HG02852 (cell line): ENCODE measurements at regions not wholly inside any gene's neighbourhood (a gene's known extent, or its start where the extent isn't known, plus 50 kb on each side); places are given as distances from the start of the nearest gene placed in this dataset.
"Not testable (repeated sequence)": the region's sequence is repeated elsewhere in the genome, so short reads cannot be mapped to it uniquely, and the experiment has no call there.

Experiments
- ATAC-seq: cut with Tn5 transposase; IDR thresholded peaks from one replicate; pipeline ENCODE4 v1.9.1; 2021; ENCODE audit warnings: mild to moderate bottlenecking, moderate library complexity; ENCODE audit not compliant: unreplicated experiment

- ATAC-seq = no peak
Measured at GRCh38 chr22:22756109-22756508, 111.7 kb downstream of the GGTLC2 start.

DNA sequence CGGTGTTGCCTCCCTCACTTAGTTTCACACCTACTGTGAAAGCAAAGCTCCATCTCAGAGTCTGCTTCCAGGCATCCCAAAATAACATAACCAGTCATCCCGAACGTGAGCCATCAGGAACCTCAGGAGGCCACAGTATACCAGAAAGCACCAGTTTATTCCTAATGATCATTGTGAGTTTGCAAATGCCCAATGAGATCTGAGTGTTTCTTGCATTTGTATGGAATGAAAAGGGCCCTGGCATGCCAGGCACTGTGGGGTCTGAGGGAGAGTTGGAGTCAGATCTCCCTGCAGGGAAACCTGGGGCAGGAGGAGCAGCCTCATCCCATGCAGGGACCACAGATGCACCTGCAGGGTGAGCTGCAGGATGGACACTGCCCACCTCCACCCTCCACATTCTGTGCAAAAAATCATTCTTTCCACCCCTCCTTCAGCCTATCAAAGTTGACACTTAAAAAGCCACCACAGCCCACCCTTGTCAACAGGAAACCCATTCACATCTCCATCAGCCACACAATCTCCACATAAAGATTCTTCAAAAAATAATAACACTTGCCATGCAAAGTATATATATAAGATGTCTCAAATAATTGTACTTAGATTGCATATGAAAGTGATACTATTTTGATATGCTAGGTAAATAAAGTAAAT lies 112.3 kb downstream of the GGTLC2 start:
- not testable (repeated sequence) for ATAC-seq

GRCh38 chr22:22758101-22758807 lies 113.8 kb downstream of the GGTLC2 start:
- ATAC-seq = not testable (repeated sequence)

- ATAC-seq = no peak
Measured at GRCh38 chr22:22759371-22759770, 115.0 kb downstream of the GGTLC2 start.

- no peak for ATAC-seq
Measured at GRCh38 chr22:22759889-22760546, 115.6 kb downstream of the GGTLC2 start.

- ATAC-seq = no peak
Measured at GRCh38 chr22:22761606-22761962, 117.2 kb downstream of the GGTLC2 start.

- no peak for ATAC-seq
Measured at GRCh38 chr22:22761963-22762772, 117.8 kb downstream of the GGTLC2 start.

DNA sequence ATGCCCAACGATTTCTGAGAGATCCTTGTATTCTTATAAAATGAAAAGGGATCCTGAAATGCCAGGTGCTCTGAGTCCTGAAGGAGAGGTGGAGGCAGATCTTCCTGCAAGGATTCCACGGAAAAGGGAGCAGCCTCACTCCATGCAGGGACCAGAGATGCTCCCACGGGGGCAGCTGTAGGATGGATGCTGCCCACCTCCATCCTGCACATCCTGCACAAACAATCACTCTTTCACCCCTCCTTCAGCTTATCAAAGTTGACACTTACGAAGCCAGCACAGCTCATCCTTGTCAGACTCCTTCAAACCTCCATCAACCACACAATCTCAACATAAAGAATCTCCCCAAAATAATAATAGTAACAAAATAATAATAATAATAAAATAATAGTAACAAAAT lies 119.1 kb downstream of the GGTLC2 start:
- no peak for ATAC-seq

DNA sequence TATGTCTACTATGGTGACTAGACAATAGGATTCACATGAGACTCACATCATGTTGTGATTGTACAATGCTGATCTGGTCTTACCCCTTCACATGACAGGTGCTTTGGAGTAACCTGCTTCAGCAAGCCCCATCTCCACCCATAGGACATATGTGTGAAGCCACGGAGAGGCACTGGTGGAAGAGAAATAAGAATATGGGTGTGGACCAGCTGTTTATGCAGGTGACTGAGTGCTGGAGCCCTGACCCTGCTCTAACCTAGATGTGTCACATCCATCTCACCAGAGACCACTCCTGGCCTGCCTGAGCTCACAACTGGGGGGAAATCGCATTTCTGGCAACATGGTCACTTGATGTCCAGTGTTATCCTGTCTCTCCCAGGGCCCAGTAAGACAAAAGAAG lies 119.7 kb downstream of the GGTLC2 start:
- ATAC-seq = no peak

- ATAC-seq = no peak
Measured at GRCh38 chr22:22767876-22768602, 119.6 kb upstream of the IGLL5 start.

DNA sequence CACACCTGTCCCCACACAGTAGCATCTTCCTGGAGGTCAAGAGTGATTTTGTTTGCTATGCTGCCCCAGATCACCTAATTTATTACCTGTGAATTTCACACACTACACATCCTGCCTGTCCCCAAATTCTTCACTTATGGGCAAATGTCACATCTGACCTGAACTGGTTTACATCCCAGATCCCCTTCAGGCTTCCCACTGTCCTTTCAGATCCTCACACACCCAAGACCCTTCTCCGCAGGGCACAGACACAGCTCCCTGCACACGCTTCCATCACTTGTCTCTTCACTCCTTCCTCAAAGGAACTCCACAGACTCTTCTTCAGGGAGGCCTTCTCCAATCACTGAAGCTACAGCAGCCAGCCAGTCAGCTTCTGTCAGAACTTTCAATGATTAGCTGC lies 118.7 kb upstream of the IGLL5 start:
- no peak for ATAC-seq

- ATAC-seq = no peak
Measured at GRCh38 chr22:22769434-22770279, 118.0 kb upstream of the IGLL5 start.

DNA sequence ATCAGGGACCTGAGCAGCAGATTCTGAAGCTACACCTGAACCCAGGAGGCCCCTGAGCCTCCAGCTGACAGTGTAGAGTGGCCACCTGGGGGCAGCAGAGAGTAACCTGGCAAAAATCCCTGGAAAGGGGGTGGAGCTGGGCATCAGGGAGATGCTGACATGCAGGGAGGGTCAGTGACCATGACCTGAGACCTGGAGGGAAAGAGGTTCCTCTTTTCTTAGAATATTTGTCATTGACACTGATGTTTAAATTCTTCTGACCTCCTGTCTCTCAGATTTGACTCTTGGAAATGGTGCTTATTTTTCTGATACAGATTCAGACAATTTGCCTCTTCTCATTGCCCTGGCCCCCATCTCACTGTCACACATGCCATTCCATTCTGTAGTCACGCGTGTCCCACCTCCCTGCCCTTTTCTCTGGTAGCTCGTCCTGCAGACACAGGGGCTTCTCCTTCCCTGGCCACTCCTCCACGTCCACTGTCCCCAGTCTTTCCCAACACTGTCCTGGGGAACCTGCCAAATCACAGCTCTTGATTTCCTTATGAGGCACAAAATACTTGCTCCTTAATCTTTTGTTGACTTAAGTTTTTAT lies 117.2 kb upstream of the IGLL5 start:
- ATAC-seq = no peak

DNA sequence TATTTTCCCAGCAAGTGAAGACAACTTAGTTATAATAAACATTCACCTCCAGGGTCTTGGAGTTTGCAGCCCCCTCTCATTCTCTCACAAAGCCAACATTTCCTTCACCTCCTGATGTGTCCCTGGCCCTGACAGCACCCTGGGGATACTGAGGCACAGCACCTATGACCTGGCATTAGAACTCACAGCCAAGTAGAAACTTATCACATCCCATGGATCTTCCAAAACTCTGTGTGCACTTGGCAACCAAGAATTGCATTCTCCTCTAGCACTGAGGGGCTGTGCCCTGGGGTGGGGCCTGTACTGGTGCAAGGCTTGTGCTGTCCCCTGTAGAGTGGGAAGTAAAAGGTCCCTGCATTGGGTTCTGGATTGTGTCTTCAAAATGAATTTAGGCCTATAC lies 116.7 kb upstream of the IGLL5 start:
- ATAC-seq = no peak

GRCh38 chr22:22771696-22772377 lies 115.8 kb upstream of the IGLL5 start:
- ATAC-seq = no peak

DNA sequence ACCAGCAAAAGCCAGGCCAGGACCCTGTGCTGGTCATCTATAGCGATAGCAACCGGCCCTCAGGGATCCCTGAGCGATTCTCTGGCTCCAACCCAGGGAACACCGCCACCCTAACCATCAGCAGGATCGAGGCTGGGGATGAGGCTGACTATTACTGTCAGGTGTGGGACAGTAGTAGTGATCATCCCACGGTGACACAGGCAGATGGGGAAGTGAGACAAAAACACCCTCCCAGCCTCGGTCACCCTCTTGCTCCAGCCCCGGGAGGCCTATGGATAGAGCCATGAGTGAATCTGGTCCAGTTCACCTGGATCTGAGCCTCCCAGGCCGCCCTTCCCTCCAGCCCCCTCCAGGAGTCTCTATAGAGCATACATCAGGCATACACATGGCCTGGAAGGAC lies 115.2 kb upstream of the IGLL5 start:
- no peak for ATAC-seq

DNA sequence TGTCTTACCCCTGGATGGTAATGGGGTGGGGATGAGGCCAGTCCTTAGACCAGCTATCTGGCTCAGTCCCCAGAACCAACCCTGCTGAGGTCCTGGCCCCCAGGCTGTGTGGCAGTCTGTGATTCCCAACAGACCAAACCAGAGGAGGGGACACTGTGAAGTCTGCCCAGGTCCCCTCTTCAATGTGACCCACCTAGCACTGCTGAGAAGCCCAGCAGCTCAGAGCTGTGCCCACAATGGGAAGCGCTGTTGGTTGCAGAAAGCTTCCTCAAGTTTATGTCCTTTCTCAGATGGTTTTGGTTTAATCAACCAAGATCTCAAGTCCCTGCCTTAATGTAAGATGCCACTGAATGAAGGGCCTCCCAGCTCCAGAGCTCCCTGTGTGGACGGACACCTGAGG lies 114.7 kb upstream of the IGLL5 start:
- no peak for ATAC-seq

- no peak for ATAC-seq
Measured at GRCh38 chr22:22773427-22773826, 114.2 kb upstream of the IGLL5 start.
